ENCODE measurements at regions not wholly inside any gene's neighbourhood (a gene's known extent, or its start where the extent isn't known, plus 50 kb on each side); places are given as distances from the start of the nearest gene placed in this dataset.

DNA sequence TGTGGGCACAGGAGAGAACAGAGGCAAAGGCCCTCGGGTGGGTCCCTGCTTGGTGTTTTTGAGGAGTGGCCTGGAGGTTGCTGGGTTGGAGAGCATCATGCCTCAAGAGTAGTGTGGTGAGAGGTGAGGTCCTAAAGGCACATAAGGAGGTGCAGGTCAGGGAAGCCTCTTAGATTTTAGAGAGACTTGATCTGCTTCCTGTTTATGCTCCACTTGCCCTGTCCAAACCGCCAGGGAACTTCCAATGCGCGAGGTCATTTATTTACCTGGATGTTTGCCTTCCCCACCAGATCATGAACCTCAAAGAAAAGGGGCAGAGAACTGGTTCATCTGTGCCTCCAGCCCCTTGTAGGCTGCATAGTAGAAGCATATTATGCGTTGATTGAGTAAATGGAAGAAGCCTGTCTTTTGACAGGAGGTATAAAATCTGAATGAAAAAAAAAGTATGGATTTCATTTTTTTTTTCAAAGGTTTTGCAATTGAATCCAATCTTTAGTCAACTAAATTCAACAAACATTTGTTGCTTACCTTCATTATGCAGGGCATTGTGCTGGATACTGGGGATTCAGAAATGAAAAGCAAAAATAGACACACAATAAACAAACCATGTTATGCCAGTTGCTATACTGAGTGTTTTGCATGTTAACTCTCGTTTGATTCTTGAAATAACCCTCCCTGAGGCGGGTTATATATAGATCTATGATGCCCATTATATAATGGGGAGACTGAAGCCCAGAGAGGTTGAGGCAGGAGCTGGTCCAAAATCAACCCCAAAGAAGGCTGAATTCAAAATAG is 485.2 kb downstream of the VRK1 start:
- ATAC-seq (no peak), DNase-seq (no peak)
- no peak overlapping the region for H3K4me3 ChIP-seq
- WGBS, 3 donors: 73 to 78% (median 77%) methylated on average over 7 of the region's 7 CpGs
- TF ChIP-seq, protein P1, sequence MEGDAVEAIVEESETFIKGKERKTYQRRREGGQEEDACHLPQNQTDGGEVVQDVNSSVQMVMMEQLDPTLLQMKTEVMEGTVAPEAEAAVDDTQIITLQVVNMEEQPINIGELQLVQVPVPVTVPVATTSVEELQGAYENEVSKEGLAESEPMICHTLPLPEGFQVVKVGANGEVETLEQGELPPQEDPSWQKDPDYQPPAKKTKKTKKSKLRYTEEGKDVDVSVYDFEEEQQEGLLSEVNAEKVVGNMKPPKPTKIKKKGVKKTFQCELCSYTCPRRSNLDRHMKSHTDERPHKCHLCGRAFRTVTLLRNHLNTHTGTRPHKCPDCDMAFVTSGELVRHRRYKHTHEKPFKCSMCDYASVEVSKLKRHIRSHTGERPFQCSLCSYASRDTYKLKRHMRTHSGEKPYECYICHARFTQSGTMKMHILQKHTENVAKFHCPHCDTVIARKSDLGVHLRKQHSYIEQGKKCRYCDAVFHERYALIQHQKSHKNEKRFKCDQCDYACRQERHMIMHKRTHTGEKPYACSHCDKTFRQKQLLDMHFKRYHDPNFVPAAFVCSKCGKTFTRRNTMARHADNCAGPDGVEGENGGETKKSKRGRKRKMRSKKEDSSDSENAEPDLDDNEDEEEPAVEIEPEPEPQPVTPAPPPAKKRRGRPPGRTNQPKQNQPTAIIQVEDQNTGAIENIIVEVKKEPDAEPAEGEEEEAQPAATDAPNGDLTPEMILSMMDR (IDR thresholded peaks at IDR 0.05): no peak
- no peaks in the 10 kb centered on the region for H3K9me3 ChIP-seq
- no peak overlapping the region for H3K27ac ChIP-seq
- no peaks in the 10 kb centered on the region for H3K4me1 ChIP-seq
- H3K27me3 ChIP-seq (ENCODE audit: insufficient read depth in 3 of 3, low read length in 2 of 3): no peaks in the 10 kb centered on the region
- intact Hi-C loops (cut with DNase I): no loop called here
- H3K36me3 ChIP-seq (ENCODE audit: insufficient read depth in 1 of 2, low read depth in 1 of 2): no peaks in the 10 kb centered on the region

DNA sequence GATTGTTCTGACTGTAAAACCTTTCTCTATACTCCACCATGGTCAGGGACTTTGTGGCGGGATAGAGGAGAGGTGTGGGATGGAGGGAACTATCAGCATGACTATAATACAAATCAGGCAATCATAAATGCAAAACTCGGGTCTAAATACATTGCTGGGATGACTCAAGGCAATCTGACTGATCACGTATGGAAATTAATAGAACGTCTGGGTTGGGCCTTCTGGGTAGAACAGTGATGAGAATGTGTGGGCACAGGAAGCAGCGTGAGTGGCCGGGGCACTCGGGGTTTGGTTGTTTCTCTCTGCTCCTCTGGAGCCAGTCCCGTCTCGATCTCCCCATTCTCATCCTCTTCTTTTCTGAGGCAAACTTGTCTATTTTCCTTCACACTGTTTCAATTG is 485.8 kb downstream of the VRK1 start:
- no peaks in the 10 kb centered on the region for H3K9me3 ChIP-seq
- 78 to 83% (median 83%) methylated on average over 9 of the region's 9 CpGs for WGBS, 3 donors
- TF ChIP-seq, protein P1 (IDR thresholded peaks at IDR 0.05): no peak

DNA sequence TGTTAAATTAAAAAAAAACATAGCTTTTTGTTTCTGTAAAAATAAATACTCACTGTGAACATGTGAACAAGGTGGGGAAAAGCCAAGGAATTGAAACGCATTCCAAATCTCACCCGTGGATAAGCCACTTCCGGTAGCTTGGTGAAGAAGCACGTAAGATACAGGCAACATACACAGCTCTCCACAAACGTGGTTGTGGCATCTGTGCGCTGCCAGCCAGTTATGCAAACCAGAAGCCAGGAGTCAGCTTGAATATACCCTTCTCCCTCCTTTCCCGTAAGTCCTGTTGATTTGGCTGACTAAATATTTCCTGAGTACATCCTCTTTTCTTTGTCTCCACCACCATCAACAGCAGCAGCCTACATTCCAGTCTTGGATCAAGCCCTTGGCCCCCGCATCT is 486.2 kb downstream of the VRK1 start:
- WGBS, 3 donors: 36 to 59% (median 42%) methylated on average over 8 of the region's 8 CpGs

More for the DNA sequence above, 485.8 kb downstream of the VRK1 start:
- H3K4me1 ChIP-seq: no peaks in the 10 kb centered on the region
- H3K4me3 ChIP-seq: no peak overlapping the region
- H3K27ac ChIP-seq: no peak overlapping the region
- intact Hi-C loops (cut with DNase I): no loop called here
- no peak for DNase-seq
- no peaks in the 10 kb centered on the region for H3K36me3 ChIP-seq (ENCODE audit: insufficient read depth in 1 of 2, low read depth in 1 of 2)
- H3K27me3 ChIP-seq (ENCODE audit: insufficient read depth in 3 of 3, low read length in 2 of 3): no peaks in the 10 kb centered on the region
- ATAC-seq: no peak

DNA sequence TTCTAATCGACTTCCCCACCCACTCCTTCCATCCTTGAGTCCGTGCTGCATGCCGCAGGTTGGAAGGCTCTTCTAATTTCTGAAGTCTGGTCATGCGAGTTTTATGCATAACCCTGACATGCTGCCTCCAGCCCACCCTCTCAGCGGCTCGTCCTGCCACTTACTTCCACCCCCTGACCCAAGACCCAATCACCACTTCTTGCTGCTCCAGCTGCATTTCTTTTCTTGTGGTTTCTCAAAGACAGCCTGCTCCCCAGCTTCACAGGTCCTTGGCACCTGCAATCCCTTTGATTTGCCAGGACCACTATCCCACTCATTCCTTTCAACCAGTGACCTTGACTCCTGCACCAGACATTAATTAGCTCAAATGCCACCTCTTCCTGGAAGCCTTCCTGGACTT is 486.7 kb downstream of the VRK1 start:
- no peaks in the 10 kb centered on the region for H3K36me3 ChIP-seq (ENCODE audit: insufficient read depth in 1 of 2, low read depth in 1 of 2)
- H3K27ac ChIP-seq: no peak overlapping the region
- no peak overlapping the region for H3K4me3 ChIP-seq
- no peaks in the 10 kb centered on the region for H3K9me3 ChIP-seq
- TF ChIP-seq, protein P1 (IDR thresholded peaks at IDR 0.05): no peak
- WGBS, 3 donors: 75 to 82% (median 81%) methylated on average over 6 of the region's 6 CpGs
- no peaks in the 10 kb centered on the region for H3K4me1 ChIP-seq
- intact Hi-C loops (cut with DNase I): no loop called here
- ATAC-seq (no peak), DNase-seq (no peak)
- no peaks in the 10 kb centered on the region for H3K27me3 ChIP-seq (ENCODE audit: insufficient read depth in 3 of 3, low read length in 2 of 3)

More for the DNA sequence above, 486.2 kb downstream of the VRK1 start:
- Histone ChIP-seq H3K9me3 (no peaks in the 10 kb centered on the region), H3K27me3 (ENCODE audit: insufficient read depth in 3 of 3, low read length in 2 of 3) (no peaks in the 10 kb centered on the region), H3K27ac (no peak overlapping the region), H3K36me3 (ENCODE audit: insufficient read depth in 1 of 2, low read depth in 1 of 2) (no peaks in the 10 kb centered on the region), H3K4me3 (no peak overlapping the region), H3K4me1 (no peaks in the 10 kb centered on the region)
- DNase-seq: no peak
- TF ChIP-seq, protein P1 (IDR thresholded peaks at IDR 0.05): no peak
- no peak for ATAC-seq
- intact Hi-C loops (cut with DNase I): no loop called here

DNA sequence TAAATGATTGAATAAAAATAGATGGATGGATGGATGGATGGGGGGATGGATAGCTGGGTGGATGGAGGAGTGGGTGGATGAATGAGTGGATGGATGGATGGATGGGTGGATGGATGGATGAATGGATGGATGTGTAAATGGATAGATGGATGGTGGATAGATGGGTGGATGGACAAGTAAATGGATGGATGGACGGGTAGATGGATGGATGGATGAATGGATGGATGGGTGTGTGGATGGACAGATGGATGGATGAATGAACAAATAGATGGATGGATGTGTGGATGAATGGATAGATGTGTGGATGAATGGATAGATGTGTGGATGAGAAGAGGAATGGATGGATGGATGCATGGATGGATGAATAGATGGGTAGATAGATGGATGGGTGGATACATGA is 490.8 kb downstream of the VRK1 start:
- intact Hi-C loops (cut with DNase I): no loop called here
- Histone ChIP-seq H3K36me3 (ENCODE audit: insufficient read depth in 1 of 2, low read depth in 1 of 2) (no peaks in the 10 kb centered on the region), H3K4me1 (no peaks in the 10 kb centered on the region), H3K9me3 (no peaks in the 10 kb centered on the region), H3K27me3 (ENCODE audit: insufficient read depth in 3 of 3, low read length in 2 of 3) (no peaks in the 10 kb centered on the region), H3K4me3 (no peak overlapping the region), H3K27ac (no peak overlapping the region)
- no peak for ATAC-seq
- no peak for DNase-seq
- TF ChIP-seq, protein P1 (IDR thresholded peaks at IDR 0.05): no peak
- WGBS, 3 donors: 77 to 78% (median 77%) methylated on average over 1 of the region's 1 CpG

Measured in psoas muscle (tissue), 7 donors.